ENCODE measurements at regions not wholly inside any gene's neighbourhood (a gene's known extent, or its start where the extent isn't known, plus 50 kb on each side); places are given as distances from the start of the nearest gene placed in this dataset.

DNA sequence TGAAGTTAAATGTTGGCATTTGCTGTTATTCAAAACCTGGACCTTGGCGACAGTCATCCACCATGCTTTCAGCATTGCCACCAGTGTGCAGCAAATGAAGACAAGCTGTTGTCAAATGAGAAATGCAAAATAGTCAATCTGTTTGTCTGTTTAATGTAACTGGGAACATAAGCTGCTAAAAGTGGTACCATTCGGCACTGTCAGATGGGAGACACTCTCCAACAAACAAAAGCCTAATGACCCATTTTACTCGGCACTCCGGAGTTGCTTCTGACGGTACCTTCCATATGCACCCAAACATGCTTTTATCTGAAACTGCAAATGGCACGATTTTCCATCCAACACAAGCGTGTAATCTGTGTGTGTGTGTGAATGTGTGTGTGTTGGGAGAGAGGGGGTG, 297.8 kb downstream of the MAF start:
- H3K36me3 ChIP-seq (replicated peaks in 1 of 2), result no peaks in the 10 kb centered on the region
- no peak for DNase-seq
- H3K4me3 ChIP-seq, result no peak overlapping the region
- WGBS, 4 donors, result 84 to 88% (median 85%) methylated on average over 7 of the region's 7 CpGs
- TF ChIP-seq CTCF (IDR thresholded peaks at IDR 0.05) (no peak), POLR2A (IDR thresholded peaks at IDR 0.05) (no peak)
- no peak overlapping the region for H3K27ac ChIP-seq
- H3K27me3 ChIP-seq, result peaks cover 4% of the 10 kb centered on the region
- intact Hi-C loops (cut with DNase I), result no loop called here
- no peaks in the 10 kb centered on the region for H3K4me1 ChIP-seq (replicated peaks in 1 of 2)
- H3K9me3 ChIP-seq (replicated peaks in 1 of 3), result no peaks in the 10 kb centered on the region

DNA sequence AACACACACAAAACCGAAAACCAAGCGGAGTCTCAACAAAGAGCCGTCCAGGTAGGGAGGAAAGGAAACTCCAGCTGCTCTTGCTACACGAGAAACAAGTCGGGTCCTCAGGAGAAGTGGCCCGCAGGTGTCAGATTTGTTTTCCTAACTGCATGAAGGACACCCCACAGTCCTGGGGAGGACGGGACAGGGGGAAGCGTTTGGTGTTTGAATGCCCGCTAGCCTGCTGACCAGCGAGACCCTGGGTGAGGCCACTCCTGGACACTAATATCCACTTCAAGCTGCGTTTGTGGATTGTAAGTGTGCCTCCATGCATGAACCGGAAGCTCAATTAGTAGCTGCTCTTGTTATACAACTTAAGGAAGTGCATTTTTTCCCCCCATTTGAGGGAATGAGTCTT, 299.5 kb downstream of the MAF start:
- 75 to 84% (median 80%) methylated on average over 11 to 12 of the region's 12 CpGs for WGBS, 4 donors
- H3K36me3 ChIP-seq (replicated peaks in 1 of 2), result no peaks in the 10 kb centered on the region
- intact Hi-C loops (cut with DNase I), result no loop called here
- TF ChIP-seq POLR2A (IDR thresholded peaks at IDR 0.05), result no peak
- no peak for TF ChIP-seq CTCF (IDR thresholded peaks at IDR 0.05)
- H3K9me3 ChIP-seq (replicated peaks in 1 of 3), result no peaks in the 10 kb centered on the region
- no peak for DNase-seq
- H3K27me3 ChIP-seq, result peaks cover 4% of the 10 kb centered on the region
- H3K27ac ChIP-seq, result no peak overlapping the region
- H3K4me3 ChIP-seq, result no peak overlapping the region
- H3K4me1 ChIP-seq (replicated peaks in 1 of 2), result no peaks in the 10 kb centered on the region

GRCh38 chr16:79298894-79299799, 301.4 kb downstream of the MAF start:
- no peak for DNase-seq
- peaks cover 4% of the 10 kb centered on the region for H3K27me3 ChIP-seq
- intact Hi-C loops (cut with DNase I), result no loop called here

DNA sequence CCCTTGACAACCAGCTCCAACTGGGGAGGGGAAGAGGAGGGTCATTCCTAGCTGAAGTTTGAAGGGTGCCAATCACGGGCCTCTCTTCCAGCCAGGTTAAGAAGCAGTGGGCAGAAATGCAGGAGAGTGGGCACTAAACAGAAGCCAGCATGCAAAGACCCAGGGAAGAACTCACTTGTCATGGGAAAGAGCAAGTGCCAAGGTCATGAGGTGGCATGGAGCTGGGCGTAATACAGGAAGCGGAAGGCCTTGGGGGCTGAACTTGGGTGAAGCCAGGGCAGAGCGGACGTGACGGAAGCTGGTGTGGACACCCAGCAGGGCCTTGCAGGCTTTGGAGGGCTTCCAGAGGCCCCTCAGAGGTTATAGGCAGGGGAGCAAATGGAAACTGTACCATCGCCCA, 302.1 kb downstream of the MAF start:
- 77 to 94% (median 90%) methylated on average over 6 to 7 of the region's 7 CpGs for WGBS, 4 donors
- Histone ChIP-seq H3K9me3 (replicated peaks in 1 of 3) (no peaks in the 10 kb centered on the region), H3K4me3 (no peak overlapping the region), H3K27me3 (peaks cover 4% of the 10 kb centered on the region), H3K36me3 (replicated peaks in 1 of 2) (no peaks in the 10 kb centered on the region), H3K4me1 (replicated peaks in 1 of 2) (peaks cover 0 to 6% of the 10 kb centered on the region in 2 donors), H3K27ac (no peak overlapping the region)
- TF ChIP-seq CTCF (IDR thresholded peaks at IDR 0.05) (no peak), POLR2A (IDR thresholded peaks at IDR 0.05) (no peak)
- intact Hi-C loops (cut with DNase I), result no loop called here
- no peak for DNase-seq

More at GRCh38 chr16:79298894-79299799, 301.4 kb downstream of the MAF start:
- Histone ChIP-seq H3K9me3 (replicated peaks in 1 of 3) (no peaks in the 10 kb centered on the region), H3K4me1 (replicated peaks in 1 of 2) (peaks cover 0 to 3% of the 10 kb centered on the region in 2 donors), H3K36me3 (replicated peaks in 1 of 2) (no peaks in the 10 kb centered on the region), H3K4me3 (no peak overlapping the region), H3K27ac (no peak overlapping the region)
- TF ChIP-seq POLR2A (IDR thresholded peaks at IDR 0.05) (no peak), CTCF (IDR thresholded peaks at IDR 0.05) (no peak)
- WGBS, 4 donors, result 77 to 83% (median 80%) methylated on average over 15 to 16 of the region's 16 CpGs

Measured in adrenal gland (tissue), 9 donors.